Skin epidermis (tissue), 12 donors: ENCODE measurements at regions not wholly inside any gene's neighbourhood (a gene's known extent, or its start where the extent isn't known, plus 50 kb on each side); places are given as distances from the start of the nearest gene placed in this dataset.

Experiments used
- H3K27ac ChIP-seq, 21 experiments: fragments of 200-600 bp; sonication (generic) in 11 of 21; one replicate each; pipeline ENCODE4 v1.5.0; 2020; ENCODE audit warnings: mild to moderate bottlenecking in 3 of 21, inconsistent platforms in 2 of 21, moderate library complexity in 2 of 21
- H3K4me3 ChIP-seq, 7 experiments: fragments of 200-600 bp; sonication (generic) in 2 of 7; one replicate each; pipeline ENCODE4 v1.5.0; 2020; ENCODE audit warnings: inconsistent platforms in 2 of 7, mild to moderate bottlenecking in 2 of 7, moderate library complexity in 1 of 7

- no peak overlapping the region for H3K4me3 ChIP-seq
- no peak overlapping the region for H3K27ac ChIP-seq
Observed at GRCh38 chr1:87791931-87792740, 463.5 kb downstream of the LMO4 start.

- no peak overlapping the region for H3K27ac ChIP-seq
- H3K4me3 ChIP-seq, result no peak overlapping the region
Observed at GRCh38 chr1:87794788-87795614, 466.3 kb downstream of the LMO4 start.

GRCh38 chr1:87795615-87796337, 467.1 kb downstream of the LMO4 start:
- Histone ChIP-seq H3K27ac (no peak overlapping the region), H3K4me3 (no peak overlapping the region)

GRCh38 chr1:87796471-87796901, 467.8 kb downstream of the LMO4 start:
- Histone ChIP-seq H3K4me3 (no peak overlapping the region), H3K27ac (no peak overlapping the region)

GRCh38 chr1:87799451-87799850, 470.8 kb downstream of the LMO4 start:
- Histone ChIP-seq H3K27ac (no peak overlapping the region), H3K4me3 (no peak overlapping the region)

- no peak overlapping the region for H3K4me3 ChIP-seq
- H3K27ac ChIP-seq, result no peak overlapping the region
Observed at GRCh38 chr1:87800006-87800405, 471.3 kb downstream of the LMO4 start.

- H3K4me3 ChIP-seq, result no peak overlapping the region
Observed at GRCh38 chr1:87803375-87803774, 474.7 kb downstream of the LMO4 start.

GRCh38 chr1:87804128-87804527, 475.4 kb downstream of the LMO4 start:
- no peak overlapping the region for H3K27ac ChIP-seq
- H3K4me3 ChIP-seq, result no peak overlapping the region

More at GRCh38 chr1:87803375-87803774, 474.7 kb downstream of the LMO4 start:
- no peak overlapping the region for H3K27ac ChIP-seq

- no peak overlapping the region for H3K4me3 ChIP-seq
- H3K27ac ChIP-seq, result no peak overlapping the region
Observed at GRCh38 chr1:87805666-87806378, 477.1 kb downstream of the LMO4 start.

GRCh38 chr1:87806379-87807094, 477.9 kb downstream of the LMO4 start:
- Histone ChIP-seq H3K27ac (no peak overlapping the region), H3K4me3 (no peak overlapping the region)

- Histone ChIP-seq H3K27ac (no peak overlapping the region), H3K4me3 (no peak overlapping the region)
Observed at GRCh38 chr1:87810166-87810565, 481.5 kb downstream of the LMO4 start.

- Histone ChIP-seq H3K27ac (no peak overlapping the region), H3K4me3 (no peak overlapping the region)
Observed at GRCh38 chr1:87812871-87813577, 484.3 kb downstream of the LMO4 start.

- Histone ChIP-seq H3K27ac (no peak overlapping the region), H3K4me3 (no peak overlapping the region)
Observed at GRCh38 chr1:87814573-87814972, 485.9 kb downstream of the LMO4 start.

- Histone ChIP-seq H3K4me3 (no peak overlapping the region), H3K27ac (no peak overlapping the region)
Observed at GRCh38 chr1:87816646-87817045, 488.0 kb downstream of the LMO4 start.

GRCh38 chr1:87820668-87821334, 492.1 kb downstream of the LMO4 start:
- Histone ChIP-seq H3K4me3 (no peak overlapping the region), H3K27ac (no peak overlapping the region)

GRCh38 chr1:87821335-87821697, 492.6 kb downstream of the LMO4 start:
- no peak overlapping the region for H3K4me3 ChIP-seq
- no peak overlapping the region for H3K27ac ChIP-seq

GRCh38 chr1:87826681-87827251, 498.1 kb downstream of the LMO4 start:
- Histone ChIP-seq H3K4me3 (no peak overlapping the region), H3K27ac (peak overlapping the region in 10 of 21 experiments; percentile 2 to 65 (median 33))

- Histone ChIP-seq H3K4me3 (no peak overlapping the region), H3K27ac (no peak overlapping the region)
Observed at GRCh38 chr1:87829360-87829759, 500.7 kb downstream of the LMO4 start.
